IPS-18c (cell line): ENCODE measurements at regions not wholly inside any gene's neighbourhood (a gene's known extent, or its start where the extent isn't known, plus 50 kb on each side); places are given as distances from the start of the nearest gene placed in this dataset.
A peak's percentile ranks its signal among the peaks of the same experiment; 100 is the strongest.

ENCODE experiments used
- H3K4me3 ChIP-seq: 2 replicates; pipeline ENCODE4 v1.7.0; 2013; ENCODE audit warnings: low read depth, mild to moderate bottlenecking, low read length, moderate library complexity; ENCODE audit not compliant: insufficient read depth
- H3K9me3 ChIP-seq: one replicate; pipeline ENCODE4 v1.6.1; 2013; ENCODE audit warnings: mild to moderate bottlenecking, low read length, moderate library complexity; ENCODE audit not compliant: control insufficient read depth, insufficient read depth

DNA sequence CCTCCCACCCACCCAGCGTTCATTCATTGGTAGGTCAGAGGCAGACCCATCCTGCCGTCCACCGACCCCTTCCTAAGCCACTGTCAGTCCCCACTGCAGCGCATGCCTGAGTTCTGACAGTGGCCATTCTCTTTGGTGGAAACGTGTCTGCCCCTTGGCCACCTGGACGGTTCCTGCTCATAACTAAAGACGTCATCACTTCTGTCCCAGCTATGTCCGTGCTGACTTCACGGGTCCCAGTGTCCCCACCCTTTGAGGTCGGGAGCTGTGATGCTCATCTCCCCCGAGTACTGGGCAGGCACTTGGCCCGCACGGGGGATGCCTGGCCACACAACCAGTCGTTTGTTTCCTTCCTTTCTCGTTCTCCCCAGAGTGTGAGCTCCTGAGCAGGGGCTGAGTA is 267.1 kb downstream of the C16orf95 start:
- no peaks in the 10 kb centered on the region for H3K9me3 ChIP-seq

GRCh38 chr16:87051526-87052320 is 265.5 kb downstream of the C16orf95 start:
- Histone ChIP-seq H3K4me3 (no peak overlapping the region), H3K9me3 (no peaks in the 10 kb centered on the region)

More for the DNA sequence above, 267.1 kb downstream of the C16orf95 start:
- no peak overlapping the region for H3K4me3 ChIP-seq

DNA sequence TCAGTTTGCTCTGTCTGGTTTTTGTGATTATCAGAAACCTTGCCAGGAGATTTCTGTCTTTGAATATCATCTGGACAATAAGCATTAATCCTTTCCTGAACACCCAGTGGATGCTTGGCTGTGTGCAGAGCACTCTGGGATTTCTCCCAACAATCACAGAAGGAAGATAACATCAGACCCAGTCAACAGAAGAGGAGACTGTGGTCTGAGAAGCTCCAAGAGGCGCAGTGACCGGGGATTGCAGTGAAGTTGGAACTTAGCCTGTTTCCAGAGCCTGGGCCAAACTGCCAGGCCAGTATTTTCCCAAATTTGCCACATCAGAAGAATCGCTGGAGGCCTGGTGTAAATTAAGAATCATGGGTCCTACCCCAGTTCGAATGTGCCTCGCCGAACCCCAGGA is 264.7 kb downstream of the C16orf95 start:
- H3K4me3 ChIP-seq: no peak overlapping the region
- no peaks in the 10 kb centered on the region for H3K9me3 ChIP-seq

- H3K4me3 ChIP-seq: peak overlapping the region; percentile 29; the same call in 1 of the 2 replicates
Measured at GRCh38 chr16:87053016-87053982, 263.9 kb downstream of the C16orf95 start.

GRCh38 chr16:87054154-87054553 is 263.0 kb downstream of the C16orf95 start:
- Histone ChIP-seq H3K9me3 (no peaks in the 10 kb centered on the region), H3K4me3 (no peak overlapping the region)

More at GRCh38 chr16:87053016-87053982, 263.9 kb downstream of the C16orf95 start:
- no peaks in the 10 kb centered on the region for H3K9me3 ChIP-seq

- H3K9me3 ChIP-seq: no peaks in the 10 kb centered on the region
- H3K4me3 ChIP-seq: no peak overlapping the region
Measured at GRCh38 chr16:87054856-87055255, 262.3 kb downstream of the C16orf95 start.

GRCh38 chr16:87056083-87056482 is 261.1 kb downstream of the C16orf95 start:
- Histone ChIP-seq H3K9me3 (no peaks in the 10 kb centered on the region), H3K4me3 (no peak overlapping the region)

DNA sequence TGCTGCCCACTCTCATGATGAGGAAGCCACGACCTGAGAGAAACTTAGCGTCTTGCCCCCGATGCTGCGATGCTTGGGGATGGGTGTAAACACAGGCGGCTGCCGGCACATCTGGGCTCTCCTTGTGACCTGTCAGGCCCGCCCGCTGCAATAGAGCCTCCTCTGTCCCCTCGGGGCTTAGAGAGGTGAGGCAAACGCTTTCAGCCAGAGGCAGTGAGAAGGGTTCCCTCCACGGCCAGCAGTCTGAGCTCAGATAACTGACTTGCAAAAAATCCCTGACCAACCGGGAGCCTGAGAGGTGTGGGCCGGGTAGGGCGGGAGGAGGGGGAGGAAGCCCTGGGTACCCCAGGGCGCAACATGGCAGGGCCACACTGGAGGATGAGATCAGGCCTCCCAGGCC is 260.6 kb downstream of the C16orf95 start:
- Histone ChIP-seq H3K9me3 (no peaks in the 10 kb centered on the region), H3K4me3 (no peak overlapping the region)

DNA sequence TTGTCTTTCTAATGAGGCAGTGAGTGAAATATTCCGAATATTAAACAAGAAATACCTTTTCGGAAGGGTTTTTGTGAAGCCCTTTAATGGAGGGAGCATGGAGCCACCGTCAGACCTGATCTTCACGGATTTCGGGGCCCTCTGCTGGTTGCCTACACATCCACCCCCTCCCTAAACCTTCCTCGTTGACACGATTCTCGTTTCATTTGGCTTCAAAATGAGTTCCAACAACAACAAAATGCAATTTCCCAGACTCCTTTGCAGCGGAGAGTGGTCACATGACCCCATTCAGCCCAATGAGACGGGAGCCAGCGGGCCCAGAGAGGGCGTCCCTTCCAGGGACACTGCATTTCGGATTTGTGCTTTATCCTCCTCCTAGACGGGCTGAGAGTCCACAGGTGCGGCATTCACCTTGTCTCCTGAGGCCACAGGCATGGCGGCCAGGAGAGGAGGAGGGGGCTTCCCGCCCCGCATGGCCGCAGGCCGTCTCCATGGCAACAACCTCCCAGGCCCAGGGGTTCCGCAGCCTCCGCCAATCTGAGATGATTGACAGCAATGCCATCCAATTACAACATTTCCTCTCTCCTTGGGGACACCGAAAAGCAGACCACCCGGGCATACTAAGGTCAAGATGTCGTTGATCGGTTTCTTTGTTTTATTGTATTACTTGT is 259.8 kb downstream of the C16orf95 start:
- Histone ChIP-seq H3K4me3 (no peak overlapping the region), H3K9me3 (no peaks in the 10 kb centered on the region)

GRCh38 chr16:87057951-87058560 is 259.1 kb downstream of the C16orf95 start:
- Histone ChIP-seq H3K4me3 (no peak overlapping the region), H3K9me3 (no peaks in the 10 kb centered on the region)

DNA sequence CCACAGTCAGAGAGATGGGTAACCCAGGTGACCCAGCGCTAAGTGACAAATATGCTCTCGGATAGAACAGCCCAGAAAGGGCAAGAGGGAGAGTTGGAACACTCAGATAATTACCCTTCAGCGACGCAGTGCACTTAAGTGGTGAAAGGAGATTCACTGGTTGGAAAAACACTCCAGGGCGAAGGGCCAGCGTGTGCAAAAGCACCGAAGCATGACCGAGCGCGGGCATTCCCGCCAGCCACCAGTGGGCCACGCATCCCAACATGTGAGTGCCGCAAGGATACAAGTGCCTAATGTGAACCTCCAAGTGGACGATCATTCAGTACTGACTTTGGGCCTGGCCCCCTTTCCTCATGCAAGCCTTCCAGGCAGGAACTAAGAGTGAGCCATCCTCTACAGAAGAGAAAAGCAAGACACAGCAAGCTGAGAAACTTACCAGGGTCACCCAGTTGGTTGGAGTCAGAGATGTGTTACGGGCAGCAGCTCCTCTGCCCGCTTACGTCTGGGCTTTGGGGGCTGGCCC is 258.4 kb downstream of the C16orf95 start:
- Histone ChIP-seq H3K4me3 (no peak overlapping the region), H3K9me3 (no peaks in the 10 kb centered on the region)

GRCh38 chr16:87060034-87060986 is 256.9 kb downstream of the C16orf95 start:
- Histone ChIP-seq H3K4me3 (no peak overlapping the region), H3K9me3 (no peaks in the 10 kb centered on the region)

DNA sequence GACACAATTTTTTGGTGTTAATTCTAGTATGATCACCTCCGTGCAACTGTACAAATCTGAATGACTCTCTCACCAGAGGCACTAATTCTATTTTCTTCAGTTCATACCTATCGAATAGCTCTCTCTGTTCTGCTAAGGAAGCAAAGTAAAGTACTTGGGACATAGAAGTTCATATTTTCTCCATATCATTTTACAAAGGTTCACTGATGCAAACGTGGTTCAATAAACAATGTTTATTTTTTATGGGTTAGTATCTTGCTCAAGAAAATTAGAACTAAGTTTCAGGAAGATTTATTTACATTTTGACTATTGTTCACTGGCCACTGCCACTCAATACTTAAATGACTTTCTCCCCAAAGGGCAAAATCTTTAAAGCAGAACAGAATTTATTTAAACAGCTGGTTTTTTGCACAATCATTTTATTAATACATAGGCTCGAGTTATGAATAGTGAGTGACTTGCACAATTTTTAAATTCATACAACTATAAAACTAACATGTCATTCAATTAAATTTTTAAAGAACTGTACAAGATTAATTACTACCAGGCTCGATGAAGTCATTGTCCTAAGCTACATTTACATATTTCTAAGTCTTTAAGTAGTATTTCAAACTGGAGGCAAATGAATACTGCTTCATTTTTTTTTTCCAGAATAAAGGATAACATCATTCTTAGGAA is 255.8 kb downstream of the C16orf95 start:
- Histone ChIP-seq H3K4me3 (no peak overlapping the region), H3K9me3 (no peaks in the 10 kb centered on the region)

- Histone ChIP-seq H3K9me3 (no peaks in the 10 kb centered on the region), H3K4me3 (no peak overlapping the region)
Measured at GRCh38 chr16:87062569-87063442, 254.4 kb downstream of the C16orf95 start.

- no peaks in the 10 kb centered on the region for H3K9me3 ChIP-seq
- H3K4me3 ChIP-seq: no peak overlapping the region
Measured at GRCh38 chr16:87063543-87063942, 253.6 kb downstream of the C16orf95 start.
